ENCODE measurements at regions not wholly inside any gene's neighbourhood (a gene's known extent, or its start where the extent isn't known, plus 50 kb on each side); places are given as distances from the start of the nearest gene placed in this dataset.
"Not testable (repeated sequence)": the region's sequence is repeated elsewhere in the genome, so short reads cannot be mapped to it uniquely, and the experiment has no call there.

GRCh38 chr18:2199060-2199459 lies 372.2 kb downstream of the METTL4 start:
- DNase-seq: no peak

DNA sequence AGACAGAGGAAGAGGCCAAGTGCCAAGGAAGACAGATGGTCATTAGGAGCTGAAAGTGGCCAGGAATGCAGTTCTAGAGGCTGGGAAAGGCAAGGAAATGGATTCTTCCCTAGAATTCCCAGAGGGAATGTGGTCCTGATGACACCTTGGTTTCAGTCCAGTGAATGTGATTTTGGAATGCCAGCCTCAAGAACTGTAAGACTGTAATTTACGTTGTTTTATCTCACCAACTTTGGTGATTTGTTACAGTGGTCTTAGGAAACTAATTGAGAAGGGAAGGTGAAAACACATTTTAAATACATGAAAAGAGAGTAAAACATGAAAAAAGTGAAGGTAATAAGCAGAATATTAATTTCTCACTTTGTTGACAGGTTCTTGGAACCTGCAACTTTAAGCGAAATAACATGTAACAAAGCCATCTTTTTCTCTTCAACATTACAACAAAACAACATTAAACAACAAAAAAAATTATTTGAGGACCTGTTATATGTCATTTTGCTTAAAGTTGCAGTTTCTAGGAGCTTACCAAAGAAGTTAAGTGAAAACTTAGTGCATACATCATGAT lies 370.2 kb downstream of the METTL4 start:
- no peak for DNase-seq

DNA sequence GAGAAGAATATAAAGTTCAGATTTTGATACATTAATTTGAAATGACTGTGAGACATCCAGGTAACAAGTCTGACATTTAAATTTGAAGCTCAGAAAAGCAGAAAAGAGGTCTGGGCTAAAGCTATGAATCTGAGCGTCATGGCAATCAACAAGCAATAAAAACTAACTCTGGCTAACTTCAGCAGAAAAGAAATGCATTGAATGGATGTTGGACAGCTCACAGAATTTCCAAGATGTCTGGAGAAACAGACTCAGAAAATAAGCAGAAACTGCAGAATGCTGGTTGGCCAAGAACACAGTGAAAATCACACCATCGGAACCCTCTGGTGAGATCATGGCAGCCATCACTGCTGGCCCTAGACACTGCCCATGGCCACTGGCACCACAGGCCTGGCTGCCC lies 366.6 kb downstream of the METTL4 start:
- no peak for DNase-seq

DNA sequence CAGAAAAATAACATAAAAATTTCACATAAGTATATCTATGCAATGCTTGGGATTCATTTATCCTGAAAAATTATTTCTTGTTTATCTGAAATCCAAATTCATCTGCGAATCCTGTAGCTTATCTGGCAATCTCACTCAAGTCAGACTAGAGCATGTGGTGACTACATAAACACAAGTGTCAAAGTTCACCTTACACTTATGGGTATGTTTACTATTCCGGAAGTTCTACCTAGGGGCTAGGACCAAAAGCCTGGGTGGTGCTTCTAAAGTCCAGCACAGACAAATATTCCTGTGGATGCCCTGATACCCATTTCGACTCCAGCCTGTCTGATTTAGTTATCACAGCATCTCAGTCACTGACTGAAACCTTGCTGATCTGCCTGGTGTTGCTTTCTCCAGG lies 364.0 kb downstream of the METTL4 start:
- DNase-seq: no peak

GRCh38 chr18:2212598-2213205 lies 358.6 kb downstream of the METTL4 start:
- no peak for DNase-seq

GRCh38 chr18:2213905-2214304 lies 357.4 kb downstream of the METTL4 start:
- no peak for DNase-seq

DNA sequence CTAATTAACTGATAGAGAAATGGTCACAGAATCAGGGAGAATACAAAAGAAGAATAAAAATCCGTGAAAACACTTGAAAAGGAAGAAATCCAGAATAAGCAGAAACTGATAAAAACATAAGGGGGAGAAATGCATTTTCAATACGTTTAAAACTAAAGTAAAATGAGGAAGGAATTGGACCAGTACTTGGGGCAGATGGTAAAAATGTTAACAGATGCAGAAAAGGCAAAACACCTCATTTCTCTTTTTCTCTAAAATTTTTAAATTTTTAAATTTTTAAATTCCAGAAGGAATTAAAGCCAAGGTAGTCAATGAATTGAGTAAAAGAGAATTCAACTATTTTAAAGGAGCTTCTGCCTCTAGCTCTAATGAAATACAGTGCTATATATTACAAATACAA lies 353.9 kb downstream of the METTL4 start:
- no peak for DNase-seq

DNA sequence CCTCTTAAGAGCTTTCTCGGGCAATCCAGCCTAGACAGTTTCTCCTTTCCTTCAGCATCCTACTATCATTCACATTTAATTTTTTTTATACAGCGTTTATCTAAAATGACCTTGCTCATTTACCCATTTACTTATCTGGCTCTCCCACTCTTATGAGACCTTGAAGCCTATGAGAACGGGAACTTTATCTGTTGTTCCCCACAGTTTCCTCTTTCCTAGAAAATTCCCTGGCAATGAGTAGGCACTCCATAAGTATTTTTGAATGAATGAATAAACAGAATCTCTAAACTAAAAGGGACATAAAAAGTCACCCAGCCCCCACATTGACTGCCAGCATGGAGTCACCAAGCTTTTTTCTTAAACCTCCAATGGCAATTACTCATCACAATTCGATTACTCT lies 353.2 kb downstream of the METTL4 start:
- no peak for DNase-seq

DNA sequence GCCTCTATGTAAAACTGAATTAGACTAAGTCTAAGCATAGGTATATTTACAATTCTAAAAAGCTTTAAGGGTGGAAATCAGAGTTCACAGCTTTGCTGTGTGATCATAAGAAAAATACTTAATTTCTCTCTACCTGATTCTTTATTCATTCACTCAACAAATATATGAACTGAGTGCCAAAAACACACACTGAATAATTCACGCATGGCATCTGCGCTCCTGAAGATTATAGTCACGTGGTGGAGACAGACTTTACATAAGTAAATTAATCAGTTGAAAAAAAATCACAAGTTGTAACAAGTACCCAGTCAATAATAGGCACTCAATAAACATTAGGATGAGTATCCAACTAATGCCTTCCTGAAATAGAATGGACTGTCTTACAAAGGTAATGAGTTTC lies 351.6 kb downstream of the METTL4 start:
- DNase-seq: no peak

DNA sequence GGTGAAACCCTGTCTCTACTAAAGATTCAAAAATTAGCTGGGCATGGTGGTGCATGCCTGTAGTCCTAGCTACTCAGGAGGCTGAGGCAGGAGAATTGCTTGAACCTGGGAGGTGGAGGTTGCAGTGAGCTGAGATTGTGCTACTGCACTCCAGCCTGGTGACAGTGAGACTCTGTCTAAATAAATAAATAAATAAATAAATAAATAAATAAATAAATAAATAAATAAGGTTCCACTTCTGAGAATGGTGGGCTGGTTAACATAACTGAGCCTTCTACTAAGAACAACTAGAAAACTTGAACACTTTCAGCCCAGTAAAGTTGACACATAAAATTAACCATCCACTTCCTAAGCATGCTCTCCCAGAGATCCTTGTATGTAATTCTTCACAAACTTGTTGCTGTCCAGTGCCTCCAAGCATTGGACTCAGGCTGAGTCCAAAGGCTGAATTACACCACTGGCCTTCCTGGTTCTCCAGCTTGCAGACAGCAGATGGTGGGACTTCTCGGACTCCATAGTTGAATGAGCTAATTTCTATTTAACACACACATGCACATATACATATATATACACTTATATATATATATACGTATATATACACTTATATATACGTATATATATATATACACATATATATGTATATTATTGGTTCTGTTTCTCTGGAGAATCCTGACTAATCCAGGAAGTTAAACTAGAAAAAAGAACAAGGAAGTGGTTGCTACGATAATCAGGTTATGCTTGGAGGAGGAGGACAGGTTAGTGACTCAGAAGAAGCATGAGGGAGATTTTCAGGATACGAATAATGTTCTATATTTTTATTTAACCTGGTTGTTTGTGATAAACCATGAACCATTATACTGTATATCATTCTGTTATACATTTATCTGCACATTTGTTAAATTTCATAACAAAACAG lies 348.8 kb downstream of the METTL4 start:
- DNase-seq: no peak

DNA sequence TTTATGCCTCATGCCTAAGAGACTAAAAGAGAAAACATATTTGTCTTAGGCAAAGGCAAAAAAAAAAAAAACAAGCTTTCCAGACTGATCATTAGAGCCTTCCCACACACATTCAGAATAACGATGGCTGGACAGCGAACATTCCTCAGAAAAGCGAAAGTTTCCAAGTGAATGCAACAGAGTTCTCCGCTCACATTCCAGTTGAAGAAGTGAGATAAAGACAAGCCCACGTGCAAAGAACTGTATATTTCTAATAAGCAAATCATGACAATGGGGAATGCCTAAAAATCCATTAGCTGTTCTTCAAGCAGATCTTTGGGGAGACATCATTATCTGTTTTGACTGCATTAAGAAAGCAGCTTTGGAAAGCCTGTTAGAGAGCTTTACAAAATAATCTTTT lies 347.9 kb downstream of the METTL4 start:
- DNase-seq: no peak

DNA sequence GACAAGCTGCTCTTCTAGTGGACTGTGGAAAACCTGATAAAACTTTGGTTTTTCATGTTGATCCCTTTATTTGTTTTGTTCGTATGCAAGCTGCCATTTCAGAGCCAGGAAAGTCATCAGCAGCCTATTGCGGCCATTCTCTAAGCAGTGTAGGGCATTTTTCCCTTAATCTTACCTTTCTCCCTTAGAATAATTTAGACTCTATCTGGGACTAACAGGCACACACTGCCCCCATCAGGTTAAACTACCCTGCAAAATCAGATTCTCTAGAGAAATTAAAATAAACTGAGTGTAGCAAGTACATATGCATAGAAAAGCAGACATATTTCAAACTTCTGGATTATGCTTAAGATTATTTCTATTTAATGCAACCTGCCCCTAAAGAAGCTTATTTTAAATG lies 347.5 kb downstream of the METTL4 start:
- DNase-seq: no peak

DNA sequence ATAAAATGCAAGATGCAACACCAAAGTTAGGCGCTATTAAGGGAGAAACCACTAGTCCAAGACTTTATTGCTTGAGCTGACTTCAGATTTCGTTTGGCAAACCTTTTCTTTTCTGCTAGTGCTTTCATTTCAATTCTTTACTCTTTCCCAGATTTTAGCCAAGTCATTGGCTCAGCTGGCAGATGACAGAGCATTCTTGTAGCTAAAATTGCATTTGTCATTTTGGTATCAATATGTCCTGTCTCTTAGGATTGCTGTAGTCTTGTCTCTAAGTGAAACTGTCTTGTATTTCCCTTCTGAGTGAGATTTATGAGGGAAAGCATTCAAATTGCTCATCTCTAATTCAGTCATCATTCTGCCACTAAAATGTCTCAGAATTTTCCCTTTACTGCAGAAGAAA lies 335.1 kb downstream of the METTL4 start:
- no peak for DNase-seq

DNA sequence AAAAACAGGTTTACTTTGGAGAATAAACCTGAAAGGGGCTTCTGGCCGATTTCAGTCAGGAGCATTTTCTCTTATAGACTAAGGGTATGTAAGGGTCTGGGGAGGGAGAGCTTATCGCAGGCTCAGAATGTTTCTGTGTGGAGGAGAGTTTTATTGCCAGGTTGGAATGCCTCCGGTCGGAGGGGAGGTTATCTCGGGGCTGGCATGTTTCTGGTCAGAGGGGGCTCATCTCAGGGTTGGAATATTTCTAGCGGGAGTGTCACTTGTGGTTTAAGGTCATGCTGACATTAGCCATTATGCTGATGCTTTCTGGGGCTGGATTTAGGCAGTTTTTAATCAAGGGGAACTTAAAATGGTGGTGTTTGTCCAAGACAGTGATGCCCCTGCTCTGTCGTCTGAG lies 333.6 kb downstream of the METTL4 start:
- no peak for DNase-seq

GRCh38 chr18:2240311-2240705 lies 331.0 kb downstream of the METTL4 start:
- DNase-seq: no peak

- DNase-seq: no peak
Measured at GRCh38 chr18:2244641-2245040, 326.7 kb downstream of the METTL4 start.

DNA sequence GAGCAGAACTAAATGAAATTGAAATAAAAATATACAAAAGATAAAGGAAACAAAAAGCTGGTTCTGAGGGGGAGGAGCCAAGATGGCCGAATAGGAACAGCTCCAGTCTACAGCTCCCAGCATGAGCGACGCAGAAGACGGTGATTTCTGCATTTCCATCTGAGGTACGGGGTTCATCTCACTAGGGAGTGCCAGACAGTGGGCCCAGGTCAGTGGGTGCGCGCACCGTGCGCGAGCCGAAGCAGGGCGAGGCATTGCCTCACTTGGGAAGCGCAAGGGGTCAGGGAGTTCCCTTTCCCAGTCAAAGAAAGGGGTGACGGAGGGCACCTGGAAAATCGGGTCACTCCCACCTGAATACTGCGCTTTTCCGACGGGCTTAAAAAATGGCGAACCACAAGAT lies 324.2 kb downstream of the METTL4 start:
- not testable (repeated sequence) for DNase-seq

GRCh38 chr18:2254977-2255376 lies 316.3 kb downstream of the METTL4 start:
- no peak for DNase-seq

- no peak for DNase-seq
Measured at GRCh38 chr18:2256577-2256976, 314.7 kb downstream of the METTL4 start.

GRCh38 chr18:2258954-2259353 lies 312.4 kb downstream of the METTL4 start:
- DNase-seq: no peak

- DNase-seq: no peak
Measured at GRCh38 chr18:2263303-2263890, 307.9 kb downstream of the METTL4 start.

- DNase-seq: no peak
Measured at GRCh38 chr18:2274613-2275012, 296.7 kb downstream of the METTL4 start.

DNA sequence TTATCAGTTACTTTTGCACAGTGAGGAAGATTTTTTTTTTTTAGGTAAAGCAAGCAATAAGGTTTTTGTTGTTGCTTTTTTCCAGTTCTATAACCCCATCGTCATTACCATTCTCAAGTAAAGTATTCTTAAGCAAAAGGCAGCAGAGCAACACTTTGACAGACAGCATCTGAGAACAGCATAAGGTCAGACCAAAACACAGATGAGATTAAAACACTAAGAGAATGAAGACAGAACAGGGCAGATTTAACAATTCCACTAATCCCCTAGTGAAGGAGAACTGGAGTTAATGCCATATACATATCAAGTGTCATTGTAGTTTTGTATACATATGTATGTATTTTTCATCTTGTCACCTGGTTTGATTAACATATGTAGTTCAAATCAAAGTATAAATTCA lies 290.2 kb downstream of the METTL4 start:
- no peak for DNase-seq
